Endothelial cell of umbilical vein (primary cell): ENCODE measurements at regions not wholly inside any gene's neighbourhood (a gene's known extent, or its start where the extent isn't known, plus 50 kb on each side); places are given as distances from the start of the nearest gene placed in this dataset.

Experiments used
- BruUV-seq: library from RNA; stranded (reverse); fragments of 400-500 nt; replicated peaks from 2 replicates; lab custom pipeline; 2021; lab: Mats Ljungman, UMichigan
- CTCF ChIA-PET: fragments of 300-600, 350-600 bp; sonication (Branson Sonifier 250); formaldehyde crosslinking; loops from one replicate; lab custom pipeline; 2021; ENCODE audit warnings: antibody characterized with exemption, inconsistent platforms; lab: Charles Lee
- POLR2A ChIA-PET: fragments of 300-600, 350-600 bp; sonication (Branson Sonifier 250); formaldehyde crosslinking; loops from one replicate; lab custom pipeline; 2021; ENCODE audit warnings: antibody characterized with exemption, inconsistent platforms; lab: Charles Lee
- DNase-seq: peaks from one replicate; pipeline ENCODE4 v3.0.0-alpha.2; 2011; ENCODE audit warnings: low read depth, low spot score
- FAIRE-seq: peaks from 2 replicates; lab custom pipeline; 2011; peaks lifted over from hg19 to GRCh38; lab: Jason Lieb, UNC
- H2AFZ ChIP-seq: 2 replicates; pipeline ENCODE4 v1.6.0; 2012; ENCODE audit warnings: low read depth, low read length, control low read depth, inconsistent platforms
- H3K27ac ChIP-seq: 2 replicates; pipeline ENCODE4 v1.5.1; 2011; ENCODE audit warnings: low read depth, mild to moderate bottlenecking, control low read depth, low read length, moderate library complexity; ENCODE audit not compliant: insufficient read depth
- H3K27me3 ChIP-seq, 2 experiments: 2 replicates each; pipeline versions ENCODE4 v1.6.0 to v1.6.1; 2011; ENCODE audit warnings: low read length in 2 of 2, mixed read lengths in 1 of 2; ENCODE audit not compliant: control insufficient read depth in 2 of 2, insufficient read depth in 2 of 2
- H3K36me3 ChIP-seq, 2 experiments: 2 replicates in 1 of 2; 3 replicates in 1 of 2; pipeline ENCODE4 v1.5.1; 2011; ENCODE audit warnings: low read length in 2 of 2, mild to moderate bottlenecking in 1 of 2, moderate library complexity in 1 of 2; ENCODE audit not compliant: control insufficient read depth in 2 of 2, insufficient read depth in 2 of 2; ENCODE audit errors: extremely low read depth in 1 of 2
- H3K4me1 ChIP-seq: 3 replicates; pipeline ENCODE4 v1.5.1; 2011; ENCODE audit warnings: mild to moderate bottlenecking, low read length; ENCODE audit not compliant: control insufficient read depth, insufficient read depth; ENCODE audit errors: extremely low read depth
- H3K4me2 ChIP-seq: 2 replicates; pipeline ENCODE4 v1.6.1; 2011; ENCODE audit warnings: low read length, control low read depth, mixed read lengths; ENCODE audit not compliant: insufficient read depth
- H3K4me3 ChIP-seq, 3 experiments: fragments of 200-600 bp in 1 of 3; sonication (generic), shearing (Covaris generic) in 1 of 3; replicated peaks in 1 of 3; 2 replicates each; pipeline ENCODE4 v1.5.1; 2011 to 2016; ENCODE audit warnings: control low read depth in 3 of 3, low read length in 3 of 3, mild to moderate bottlenecking in 2 of 3, inconsistent platforms in 1 of 3, low read depth in 1 of 3, moderate library complexity in 1 of 3; ENCODE audit not compliant: insufficient read depth in 1 of 3
- H3K79me2 ChIP-seq: 2 replicates; pipeline ENCODE4 v1.6.0; 2012; ENCODE audit warnings: low read length, inconsistent platforms; ENCODE audit not compliant: control insufficient read depth, insufficient read depth
- H3K9ac ChIP-seq: replicated peaks from 2 replicates; pipeline ENCODE3; 2011; ENCODE audit warnings: low read length, control low read depth; ENCODE audit not compliant: insufficient read depth; ENCODE audit errors: extremely low read depth
- H3K9me1 ChIP-seq: replicated peaks from 3 replicates; pipeline ENCODE4 v1.6.0; 2011; ENCODE audit warnings: mild to moderate bottlenecking, low read length; ENCODE audit not compliant: control insufficient read depth, insufficient read depth; ENCODE audit errors: extremely low read depth
- H3K9me3 ChIP-seq: replicated peaks from 2 replicates; pipeline ENCODE4 v1.5.1; 2012; ENCODE audit warnings: low read length, inconsistent platforms; ENCODE audit not compliant: control insufficient read depth, insufficient read depth
- H4K20me1 ChIP-seq: replicated peaks from 2 replicates; pipeline ENCODE3; 2011; ENCODE audit warnings: mild to moderate bottlenecking, low read length; ENCODE audit not compliant: control insufficient read depth, insufficient read depth; ENCODE audit errors: extremely low read depth
- CTCF ChIP-seq, 2 donors: IDR thresholded peaks; 1 replicate in 1 of 2; 2 replicates in 1 of 2; pipeline ENCODE4 v1.5.1; 2011; ENCODE audit warnings: low read length in 2 of 2, mild to moderate bottlenecking in 2 of 2, moderate library complexity in 2 of 2, control low read depth in 1 of 2, inconsistent platforms in 1 of 2, low read depth in 1 of 2; ENCODE audit not compliant: insufficient read depth in 1 of 2; ENCODE audit errors: extremely low read depth in 1 of 2
- EZH2 ChIP-seq: IDR thresholded peaks from 2 replicates; pipeline ENCODE4 v1.6.1; 2012; ENCODE audit warnings: borderline replicate concordance, low read depth, mild to moderate bottlenecking, moderate library complexity, low read length, inconsistent platforms; ENCODE audit not compliant: severe bottlenecking
- FOS ChIP-seq: IDR thresholded peaks from 2 replicates; pipeline ENCODE4 v1.6.1; 2011; ENCODE audit warnings: mild to moderate bottlenecking, low read length, moderate library complexity, borderline replicate concordance; ENCODE audit not compliant: insufficient read depth
- GATA2 ChIP-seq: IDR thresholded peaks from 2 replicates; pipeline ENCODE4 v1.7.0; 2011; ENCODE audit warnings: low read depth, mild to moderate bottlenecking, moderate library complexity, mixed read lengths, low read length; ENCODE audit not compliant: insufficient read length, insufficient read depth
- JUN ChIP-seq: IDR thresholded peaks from 2 replicates; pipeline ENCODE4 v1.6.1; 2011; ENCODE audit warnings: borderline replicate concordance, low read depth; ENCODE audit not compliant: insufficient read length, insufficient read depth
- MAX ChIP-seq: IDR thresholded peaks from 2 replicates; pipeline ENCODE4 v1.6.1; 2011; ENCODE audit not compliant: insufficient read depth, insufficient read length
- MYC ChIP-seq: IDR thresholded peaks from one replicate; pipeline ENCODE4 v1.6.1; 2011; ENCODE audit warnings: mild to moderate bottlenecking, low read depth, low read length
- POLR2A ChIP-seq: IDR thresholded peaks from 2 replicates; pipeline ENCODE4 v1.6.1; 2012; ENCODE audit warnings: low read depth, mild to moderate bottlenecking, control low read depth, low read length
- POLR2AphosphoS5 ChIP-seq: IDR thresholded peaks from 2 replicates; pipeline ENCODE4 v1.6.1; 2012; ENCODE audit warnings: low read depth, mild to moderate bottlenecking, control low read depth, low read length, moderate library complexity; ENCODE audit not compliant: insufficient read depth
- dilution Hi-C: fragments of 300-500 bp; cut with MboI; formaldehyde crosslinking; loops from one replicate; pipeline ENCODE4 v1.15.0; 2019; ENCODE audit warnings: low sequenced_read_pairs; ENCODE audit not compliant: extremely low pct_ligation_motif_present
- intact Hi-C: fragments of 100-400 bp; cut with micrococcal nuclease; formaldehyde crosslinking; loops from one replicate; pipeline ENCODE4 v1.10.0; 2022

- no peak for TF ChIP-seq MYC
- no peak for TF ChIP-seq POLR2A
- no peak for TF ChIP-seq MAX
- no peak for TF ChIP-seq EZH2
- no peak for TF ChIP-seq POLR2AphosphoS5
- TF ChIP-seq FOS, result no peak
- dilution Hi-C loops, result no loop called here
- CTCF ChIA-PET, result no interaction called here
- Histone ChIP-seq H3K9me3 (no peaks in the 10 kb centered on the region), H3K9ac (no peak overlapping the region), H2AFZ (no peak overlapping the region), H3K79me2 (no peaks in the 10 kb centered on the region), H3K36me3 (no peaks in the 10 kb centered on the region), H3K27ac (no peak overlapping the region), H3K27me3 (no peaks in the 10 kb centered on the region), H3K4me3 (no peak overlapping the region), H3K4me2 (no peak overlapping the region), H3K9me1 (no peaks in the 10 kb centered on the region), H4K20me1 (no peaks in the 10 kb centered on the region), H3K4me1 (no peaks in the 10 kb centered on the region)
- POLR2A ChIA-PET, result no interaction called here
- no TSS peak for BruUV-seq
- FAIRE-seq, result no peak
- intact Hi-C loops, result no loop called here
- no peak for DNase-seq
These were observed 60.8 kb upstream of the TBXT start for GRCh38 chr6:166228425-166228824.

- H4K20me1 ChIP-seq, result no peaks in the 10 kb centered on the region
- no peak overlapping the region for H3K4me3 ChIP-seq
- H3K4me1 ChIP-seq, result no peaks in the 10 kb centered on the region
- BruUV-seq, result no TSS peak
- POLR2A ChIA-PET, result no interaction called here
- intact Hi-C loops, result no loop called here
- no peak overlapping the region for H3K9ac ChIP-seq
- no peaks in the 10 kb centered on the region for H3K9me1 ChIP-seq
- no peaks in the 10 kb centered on the region for H3K27me3 ChIP-seq
- no peak for FAIRE-seq
- dilution Hi-C loops, result no loop called here
- H2AFZ ChIP-seq, result no peak overlapping the region
- no peak overlapping the region for H3K4me2 ChIP-seq
- no peaks in the 10 kb centered on the region for H3K9me3 ChIP-seq
- H3K27ac ChIP-seq, result no peak overlapping the region
- H3K36me3 ChIP-seq, result no peaks in the 10 kb centered on the region
- CTCF ChIA-PET, result no interaction called here
- no peak for TF ChIP-seq MAX
- TF ChIP-seq POLR2A, result no peak
- TF ChIP-seq JUN, result no peak
- no peak for TF ChIP-seq CTCF (IDR thresholded peaks at IDR 0.05; ENCODE audit: extremely low read depth in 1 of 2, insufficient read depth in 1 of 2, low read depth in 1 of 2, low read length in 2 of 2)
- TF ChIP-seq POLR2AphosphoS5, result no peak
- TF ChIP-seq FOS, result no peak
- TF ChIP-seq MYC, result no peak
- TF ChIP-seq GATA2, result no peak
- no peak for TF ChIP-seq EZH2
- H3K79me2 ChIP-seq, result no peaks in the 10 kb centered on the region
- DNase-seq, result no peak
These were observed 55.4 kb upstream of the TBXT start for GRCh38 chr6:166223079-166223478.
